ENCODE measurements at regions not wholly inside any gene's neighbourhood (a gene's known extent, or its start where the extent isn't known, plus 50 kb on each side); places are given as distances from the start of the nearest gene placed in this dataset.

- no peak for DNase-seq
Measured at GRCh38 chr5:152016421-152016820, 91.8 kb upstream of the GLRA1 start.

DNA sequence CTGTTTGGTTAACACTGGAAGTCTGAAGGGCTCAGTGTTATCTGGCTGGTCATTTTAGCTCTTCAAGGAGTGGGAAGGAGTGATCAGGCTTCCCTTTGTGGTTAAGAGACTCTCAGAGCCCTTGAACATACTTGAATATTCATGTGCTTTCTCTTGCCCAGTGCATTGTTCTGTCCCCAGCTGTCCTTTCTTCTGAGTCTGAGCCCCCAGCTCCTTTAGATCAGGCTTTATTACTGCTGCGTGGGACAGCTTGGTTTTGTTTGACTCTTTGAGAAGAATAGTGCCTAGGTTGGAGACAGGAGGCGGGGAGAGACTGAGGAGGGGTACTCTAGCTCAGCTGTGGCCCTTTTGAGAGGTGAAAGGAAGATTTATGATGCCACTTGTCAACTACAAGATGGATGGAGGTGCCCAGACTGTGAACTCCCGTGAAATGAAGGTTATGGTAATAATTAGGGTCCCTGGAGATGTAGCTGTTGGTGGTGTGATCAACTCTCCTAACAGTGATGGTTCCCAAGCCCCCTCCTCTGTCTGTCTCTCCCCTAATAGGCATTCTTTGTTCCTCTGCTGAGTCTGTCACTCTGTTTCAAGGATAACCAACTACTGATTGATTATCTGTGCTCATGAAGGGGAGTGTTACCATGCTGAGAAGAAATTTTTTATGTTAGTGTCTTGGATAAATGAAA, 83.1 kb upstream of the GLRA1 start:
- peak; percentile 7 for DNase-seq

GRCh38 chr5:152004095-152004494, 79.4 kb upstream of the GLRA1 start:
- no peak for DNase-seq
